ENCODE measurements at regions not wholly inside any gene's neighbourhood (a gene's known extent, or its start where the extent isn't known, plus 50 kb on each side); places are given as distances from the start of the nearest gene placed in this dataset.

DNA sequence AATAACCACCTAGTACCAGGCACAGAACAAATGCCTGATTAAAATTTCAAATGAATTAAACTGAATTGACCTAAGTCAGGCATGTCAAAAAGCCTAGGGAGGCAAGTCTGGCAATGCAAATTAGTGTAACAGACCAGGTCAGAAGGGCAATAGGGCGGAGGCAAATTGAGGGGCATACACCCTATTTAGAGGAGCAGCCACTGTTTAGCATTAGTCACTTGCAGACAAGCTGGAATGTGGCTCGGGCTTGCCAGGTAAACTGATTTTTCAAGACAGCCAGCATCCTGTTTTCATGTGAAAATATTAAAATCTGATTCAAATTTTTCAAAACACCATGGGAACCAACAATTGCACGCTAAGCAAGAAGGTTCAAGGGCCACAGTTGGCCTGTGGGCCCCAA, 160.3 kb downstream of the EN1 start:
- TF ChIP-seq CTCF (IDR thresholded peaks at IDR 0.05) = no peak
- no peak for TF ChIP-seq POLR2A (IDR thresholded peaks at IDR 0.05)

Data from adrenal gland (tissue), 5 donors.